T-helper 2 cell treated with Interferon-gamma antibody and Interleukin-4, amounts not matched to agents 100 ng/mL and 5 ng/mL, for 36 hours (primary cell): ENCODE measurements at regions not wholly inside any gene's neighbourhood (a gene's known extent, or its start where the extent isn't known, plus 50 kb on each side); places are given as distances from the start of the nearest gene placed in this dataset.

Experiments
- intact Hi-C: fragments of 100-400 bp; cut with micrococcal nuclease; formaldehyde crosslinking; loops from one replicate; pipeline ENCODE4 v1.15.1; 2023

DNA sequence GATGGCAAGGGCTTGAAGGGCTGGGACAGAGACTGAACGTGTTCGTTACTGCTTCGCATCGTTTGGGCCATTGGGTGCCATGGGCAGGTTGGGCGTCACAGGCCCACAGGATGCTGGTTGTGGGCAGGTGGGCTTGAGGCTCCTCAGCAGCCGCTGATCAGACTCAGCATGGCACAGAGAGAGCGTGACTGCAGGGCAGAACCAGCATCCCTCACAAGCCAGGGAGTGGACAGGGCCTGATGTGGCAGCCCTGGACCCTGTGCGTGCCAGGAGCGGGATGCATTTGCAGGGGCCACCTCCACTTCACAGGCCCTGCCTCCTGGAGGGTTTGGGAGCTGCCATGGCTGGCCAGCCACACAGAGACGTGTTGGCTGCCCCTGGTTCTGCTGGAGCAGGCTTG lies 1228.3 kb downstream of the BRD1 start:
- intact Hi-C loops = no loop called here

DNA sequence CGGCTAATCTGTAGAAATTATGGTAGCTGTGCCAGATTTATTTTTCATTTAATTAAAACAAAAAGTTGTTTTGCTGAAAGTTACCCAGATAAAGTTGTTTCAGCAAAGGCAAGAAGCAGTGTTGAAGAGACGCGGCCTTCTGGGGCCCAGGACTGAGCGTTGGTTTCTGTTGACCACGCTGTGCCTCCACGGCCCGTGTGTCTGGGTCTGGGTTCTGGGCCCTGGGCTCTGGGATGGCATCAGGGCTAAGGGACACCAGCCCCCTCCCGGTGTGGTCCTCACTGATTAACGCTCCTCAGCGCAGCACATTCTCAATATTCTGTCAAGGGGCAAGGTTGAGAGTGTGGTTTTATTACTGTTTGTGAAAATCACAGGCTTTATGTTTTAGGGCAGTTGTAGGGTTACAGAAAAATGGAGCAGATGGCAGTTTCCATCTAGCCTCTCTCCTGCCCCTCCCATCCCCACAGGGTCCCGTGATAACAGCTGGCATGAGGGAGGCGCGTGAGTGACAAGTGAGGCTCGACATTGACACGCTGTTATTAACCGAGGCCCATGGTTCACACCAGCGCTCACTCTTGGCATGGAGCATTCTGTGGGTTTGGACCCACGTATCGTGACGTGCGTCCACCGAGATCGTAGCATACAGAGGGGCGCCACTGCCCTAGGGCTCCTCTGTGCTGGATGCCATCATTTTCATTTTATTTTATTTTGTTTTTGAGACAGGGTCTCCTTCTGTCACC lies 1231.4 kb downstream of the BRD1 start:
- intact Hi-C loops = no loop called here

DNA sequence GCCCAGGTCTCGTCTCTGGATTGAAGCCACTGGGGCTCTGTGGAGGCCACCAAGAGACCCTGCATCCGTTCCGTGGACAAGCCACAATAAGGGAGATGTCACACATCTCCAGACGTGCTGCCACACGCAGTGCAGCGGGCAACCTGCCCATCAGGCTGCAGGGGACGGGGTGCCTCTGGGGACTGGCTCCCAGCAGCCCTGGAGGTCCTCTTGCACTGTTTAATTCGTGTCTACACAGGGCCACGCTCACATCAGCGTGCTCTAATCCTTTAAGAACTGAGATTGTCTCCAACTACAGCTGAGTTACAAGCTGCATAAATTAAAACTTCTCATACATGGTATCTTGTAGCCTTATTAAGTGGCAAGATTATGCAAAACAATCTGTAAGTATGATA lies 1232.2 kb downstream of the BRD1 start:
- intact Hi-C loops = no loop called here

- intact Hi-C loops = no loop called here
Observed at GRCh38 chr22:48594757-48595510, 1232.7 kb downstream of the BRD1 start.

GRCh38 chr22:48594016-48594756 lies 1233.5 kb downstream of the BRD1 start:
- intact Hi-C loops = no loop called here

- intact Hi-C loops = no loop called here
Observed at GRCh38 chr22:48593551-48593950, 1234.1 kb downstream of the BRD1 start.

GRCh38 chr22:48592931-48593330 lies 1234.7 kb downstream of the BRD1 start:
- intact Hi-C loops = no loop called here

- intact Hi-C loops = no loop called here
Observed at GRCh38 chr22:48592488-48592887, 1235.2 kb downstream of the BRD1 start.

DNA sequence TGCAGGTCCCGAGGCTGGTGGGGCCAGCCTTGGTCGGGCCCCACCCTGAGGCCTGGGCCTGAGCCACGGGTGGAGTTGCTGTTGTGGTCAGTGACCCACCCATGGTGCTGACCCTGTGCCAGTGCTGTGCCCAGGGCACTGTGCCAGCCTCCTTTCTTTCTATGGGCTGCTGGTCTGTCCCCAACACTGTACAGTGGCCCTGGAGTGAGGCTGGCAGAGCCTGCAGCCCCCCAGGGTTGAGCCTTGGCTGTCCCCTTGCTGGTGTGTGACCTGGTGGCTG lies 1235.7 kb downstream of the BRD1 start:
- intact Hi-C loops = no loop called here

DNA sequence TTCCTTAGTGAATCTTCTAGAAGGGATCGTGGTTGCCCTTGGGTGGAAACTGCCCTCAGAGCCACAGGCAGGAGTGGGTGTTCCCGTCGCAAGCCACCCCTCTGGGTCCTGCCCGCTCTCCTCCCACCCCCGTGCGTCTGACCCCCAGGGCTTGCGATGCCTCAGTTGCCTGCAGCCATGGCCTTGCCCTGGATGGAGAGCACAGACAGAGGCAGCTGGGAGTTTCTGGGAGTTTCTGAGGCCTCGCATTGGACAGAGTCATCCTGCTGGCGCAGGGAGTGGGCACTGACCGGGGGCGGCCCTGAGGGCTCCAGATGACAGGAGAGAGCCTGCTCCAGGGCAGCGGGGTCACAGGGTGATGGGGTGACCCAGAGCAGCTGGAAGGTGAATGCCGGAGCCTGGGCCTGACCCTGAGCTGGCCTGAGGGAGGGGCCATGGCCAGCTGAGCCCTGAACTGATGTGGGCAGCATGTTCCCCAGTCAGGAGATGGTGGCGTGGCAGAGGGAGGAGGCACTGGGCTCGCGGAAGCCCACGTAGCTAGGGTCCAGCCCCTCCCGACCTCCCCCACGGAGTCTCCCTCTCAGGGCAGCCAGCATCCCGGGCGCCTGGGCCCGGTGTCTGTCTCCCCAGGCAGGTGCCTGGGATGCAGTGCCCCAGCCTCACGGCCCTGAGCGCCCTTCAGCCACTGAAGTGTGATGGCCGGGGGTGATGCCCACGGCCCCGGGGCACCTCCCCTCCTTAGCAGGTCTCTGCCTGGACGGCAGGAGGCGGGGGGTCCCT lies 1236.2 kb downstream of the BRD1 start:
- intact Hi-C loops = no loop called here

- intact Hi-C loops = no loop called here
Observed at GRCh38 chr22:48589901-48590300, 1237.8 kb downstream of the BRD1 start.

DNA sequence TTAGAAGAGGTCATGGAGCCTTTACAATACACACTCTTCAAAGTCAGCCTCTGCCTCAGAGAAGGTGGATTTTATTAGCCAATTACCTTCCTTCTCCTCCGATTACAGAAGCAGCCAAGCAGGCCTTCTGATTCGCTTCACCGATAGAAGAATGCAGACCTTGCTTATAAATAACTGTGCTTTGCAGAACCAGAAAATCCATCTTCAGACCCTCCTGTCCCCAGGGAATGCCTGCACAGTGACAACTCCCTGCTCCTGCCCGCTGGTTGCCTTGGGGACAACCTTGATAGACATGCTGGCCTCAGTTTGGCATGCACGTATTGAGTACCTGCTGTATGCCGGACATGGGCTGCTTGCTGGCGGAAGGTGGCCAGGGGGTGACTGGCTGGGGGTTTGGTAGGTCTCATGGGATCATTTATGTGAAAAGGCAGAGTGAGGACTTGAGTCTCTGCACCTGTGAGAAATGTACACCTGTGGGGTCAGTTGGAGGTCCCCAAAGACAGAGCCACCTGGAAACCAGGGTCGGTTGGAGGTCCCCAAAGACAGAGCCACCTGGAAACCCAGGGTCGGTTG lies 1238.7 kb downstream of the BRD1 start:
- intact Hi-C loops = no loop called here

- intact Hi-C loops = no loop called here
Observed at GRCh38 chr22:48588151-48588877, 1239.4 kb downstream of the BRD1 start.

- intact Hi-C loops = no loop called here
Observed at GRCh38 chr22:48587236-48587865, 1240.3 kb downstream of the BRD1 start.

DNA sequence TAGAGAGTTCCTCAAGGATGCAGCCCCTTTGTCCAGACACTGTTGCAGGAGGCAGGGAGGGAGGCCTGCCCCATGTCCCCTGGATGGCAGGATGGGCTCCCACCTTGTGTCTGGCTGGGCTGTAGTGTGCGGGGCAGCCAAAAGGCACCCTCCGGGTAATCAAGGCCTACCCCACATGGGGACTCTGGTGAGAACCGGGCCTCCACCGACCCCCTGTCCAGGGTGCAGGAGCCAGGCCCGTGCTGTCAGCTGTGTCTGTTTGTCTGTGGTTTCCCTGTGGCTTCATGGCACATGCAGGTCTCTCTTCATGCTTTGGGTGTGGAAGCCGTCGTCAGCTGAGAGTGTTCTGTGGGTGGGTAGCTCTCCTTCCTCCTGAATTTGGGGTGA lies 1240.9 kb downstream of the BRD1 start:
- intact Hi-C loops = no loop called here

GRCh38 chr22:48585916-48586798 lies 1241.5 kb downstream of the BRD1 start:
- intact Hi-C loops = no loop called here

- intact Hi-C loops = no loop called here
Observed at GRCh38 chr22:48584170-48584569, 1243.5 kb downstream of the BRD1 start.

DNA sequence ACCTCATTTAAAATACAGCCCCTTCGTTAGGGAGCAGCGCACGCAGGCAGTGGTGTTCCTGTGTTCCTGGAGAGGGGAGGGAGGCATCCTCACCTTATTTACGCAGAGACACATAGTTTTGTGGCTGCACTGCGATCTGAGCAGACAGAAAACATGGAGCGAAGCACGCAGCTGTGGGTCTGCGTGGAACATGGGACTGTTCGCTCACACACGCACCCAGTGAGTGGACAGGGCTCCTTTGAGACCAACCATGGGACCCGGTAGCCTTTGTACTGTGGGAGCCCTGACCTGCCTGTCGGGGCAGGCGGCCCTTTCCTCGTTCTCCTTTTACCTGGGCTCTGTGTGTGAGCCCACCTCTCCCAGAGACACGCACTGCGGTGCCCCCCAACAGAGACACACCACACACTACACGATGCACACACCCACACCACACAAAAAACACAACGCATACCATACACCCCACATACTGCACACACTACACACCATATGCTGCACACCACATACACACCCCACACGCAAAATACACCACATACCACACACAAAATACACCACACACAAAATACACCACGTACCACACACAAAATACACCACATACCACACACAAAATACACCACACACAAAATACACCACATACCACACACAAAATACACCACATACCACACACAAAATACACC lies 1245.7 kb downstream of the BRD1 start:
- intact Hi-C loops = no loop called here
